ENCODE measurements at regions not wholly inside any gene's neighbourhood (a gene's known extent, or its start where the extent isn't known, plus 50 kb on each side); places are given as distances from the start of the nearest gene placed in this dataset.
"Not testable (repeated sequence)": the region's sequence is repeated elsewhere in the genome, so short reads cannot be mapped to it uniquely, and the experiment has no call there.

GRCh38 chr3:18190646-18191045 is 234.5 kb downstream of the SATB1 start:
- no peak for DNase-seq (ENCODE audit: low read depth, low spot score)

- no peak for DNase-seq (ENCODE audit: low read depth, low spot score)
Measured at GRCh38 chr3:18189282-18190050, 235.7 kb downstream of the SATB1 start.

GRCh38 chr3:18188491-18188890 is 236.6 kb downstream of the SATB1 start:
- DNase-seq (ENCODE audit: low read depth, low spot score) = no peak

- no peak for DNase-seq (ENCODE audit: low read depth, low spot score)
Measured at GRCh38 chr3:18185624-18186023, 239.5 kb downstream of the SATB1 start.

GRCh38 chr3:18182923-18183322 is 242.2 kb downstream of the SATB1 start:
- not testable (repeated sequence) for DNase-seq (ENCODE audit: low read depth, low spot score)

GRCh38 chr3:18179521-18179920 is 245.6 kb downstream of the SATB1 start:
- no peak for DNase-seq (ENCODE audit: low read depth, low spot score)

GRCh38 chr3:18177271-18177670 is 247.9 kb downstream of the SATB1 start:
- DNase-seq (ENCODE audit: low read depth, low spot score) = no peak

GRCh38 chr3:18173891-18174290 is 251.2 kb downstream of the SATB1 start:
- not testable (repeated sequence) for DNase-seq (ENCODE audit: low read depth, low spot score)

GRCh38 chr3:18159681-18160080 is 265.5 kb downstream of the SATB1 start:
- no peak for DNase-seq (ENCODE audit: low read depth, low spot score)

GRCh38 chr3:18153571-18154173 is 271.5 kb downstream of the SATB1 start:
- no peak for DNase-seq (ENCODE audit: low read depth, low spot score)

GRCh38 chr3:18151199-18151598 is 273.9 kb downstream of the SATB1 start:
- no peak for DNase-seq (ENCODE audit: low read depth, low spot score)

- no peak for DNase-seq (ENCODE audit: low read depth, low spot score)
Measured at GRCh38 chr3:18149935-18150334, 275.2 kb downstream of the SATB1 start.

- no peak for DNase-seq (ENCODE audit: low read depth, low spot score)
Measured at GRCh38 chr3:18149386-18149785, 275.8 kb downstream of the SATB1 start.

GRCh38 chr3:18144571-18144970 is 280.6 kb downstream of the SATB1 start:
- DNase-seq (ENCODE audit: low read depth, low spot score) = no peak

- DNase-seq (ENCODE audit: low read depth, low spot score) = no peak
Measured at GRCh38 chr3:18143258-18143780, 281.8 kb downstream of the SATB1 start.

- no peak for DNase-seq (ENCODE audit: low read depth, low spot score)
Measured at GRCh38 chr3:18137958-18138357, 287.2 kb downstream of the SATB1 start.

- DNase-seq (ENCODE audit: low read depth, low spot score) = no peak
Measured at GRCh38 chr3:18135060-18135814, 289.9 kb downstream of the SATB1 start.

GRCh38 chr3:18134386-18135059 is 290.6 kb downstream of the SATB1 start:
- no peak for DNase-seq (ENCODE audit: low read depth, low spot score)

- no peak for DNase-seq (ENCODE audit: low read depth, low spot score)
Measured at GRCh38 chr3:18132991-18133390, 292.1 kb downstream of the SATB1 start.

GRCh38 chr3:18127859-18128681 is 297.1 kb downstream of the SATB1 start:
- DNase-seq (ENCODE audit: low read depth, low spot score) = no peak
